ENCODE measurements at regions not wholly inside any gene's neighbourhood (a gene's known extent, or its start where the extent isn't known, plus 50 kb on each side); places are given as distances from the start of the nearest gene placed in this dataset.
"Not testable (repeated sequence)": the region's sequence is repeated elsewhere in the genome, so short reads cannot be mapped to it uniquely, and the experiment has no call there.

- no peaks in the 10 kb centered on the region for H4K20me1 ChIP-seq (ENCODE audit: insufficient read depth)
- H3K36me3 ChIP-seq (ENCODE audit: insufficient read depth, low read length): no peaks in the 10 kb centered on the region
- H3K4me3 ChIP-seq (ENCODE audit: low read length): no peak overlapping the region
- no peaks in the 10 kb centered on the region for H3K27me3 ChIP-seq (ENCODE audit: insufficient read depth, low read depth, low read length)
- H3K27ac ChIP-seq (ENCODE audit: low read length): no peak overlapping the region
- H3K79me2 ChIP-seq (replicated peaks; ENCODE audit: insufficient read depth, low read length): no peaks in the 10 kb centered on the region
- H3K4me2 ChIP-seq (ENCODE audit: low read length): no peak overlapping the region
- no peaks in the 10 kb centered on the region for H3K9me2 ChIP-seq (ENCODE audit: insufficient read depth, low read length)
- TF ChIP-seq CTCF (IDR thresholded peaks at IDR 0.05; ENCODE audit: poor library complexity, severe bottlenecking) (no peak), TAF1 (IDR thresholded peaks at IDR 0.05; ENCODE audit: low read depth) (no peak), REST (IDR thresholded peaks at IDR 0.05; ENCODE audit: borderline replicate concordance) (no peak), EP300 (conservative IDR thresholded peaks at IDR 0.05; ENCODE audit: poor library complexity, severe bottlenecking) (no peak), EZH2 (IDR thresholded peaks at IDR 0.05; ENCODE audit: borderline replicate concordance, insufficient read depth, low read length, poor library complexity, severe bottlenecking) (no peak), RAD21 (conservative IDR thresholded peaks at IDR 0.05) (no peak), POLR2AphosphoS5 (IDR thresholded peaks at IDR 0.05) (no peak)
- no peak overlapping the region for H3K9ac ChIP-seq (ENCODE audit: low read length)
- no peak overlapping the region for H2AFZ ChIP-seq (ENCODE audit: low read depth, low read length)
- no peaks in the 10 kb centered on the region for H3K9me3 ChIP-seq (ENCODE audit: low read length)
- H3F3A ChIP-seq (ENCODE audit: insufficient read depth, low read length, poor library complexity, severe bottlenecking): no peaks in the 10 kb centered on the region
Observed at GRCh38 chrX:66717926-66718325, 79.0 kb upstream of the EDA2R start.

GRCh38 chrX:66698273-66699204 is 59.7 kb upstream of the EDA2R start:
- no peaks in the 10 kb centered on the region for H3F3A ChIP-seq (ENCODE audit: insufficient read depth, low read length, poor library complexity, severe bottlenecking)
- H3K27ac ChIP-seq (ENCODE audit: low read length): no peak overlapping the region
- H3K4me3 ChIP-seq (ENCODE audit: low read length): no peak overlapping the region
- H3K9me3 ChIP-seq (ENCODE audit: low read length): no peaks in the 10 kb centered on the region
- H3K36me3 ChIP-seq (ENCODE audit: insufficient read depth, low read length): no peaks in the 10 kb centered on the region
- TF ChIP-seq TAF1 (IDR thresholded peaks at IDR 0.05; ENCODE audit: low read depth): no peak
- TF ChIP-seq CTCF (IDR thresholded peaks at IDR 0.05; ENCODE audit: poor library complexity, severe bottlenecking): no peak
- TF ChIP-seq RAD21 (conservative IDR thresholded peaks at IDR 0.05): no peak
- no peak for TF ChIP-seq EP300 (conservative IDR thresholded peaks at IDR 0.05; ENCODE audit: poor library complexity, severe bottlenecking)
- TF ChIP-seq MXI1 (conservative IDR thresholded peaks at IDR 0.05; ENCODE audit: poor library complexity, severe bottlenecking): no peak
- TF ChIP-seq SMC3 (conservative IDR thresholded peaks at IDR 0.05; ENCODE audit: poor library complexity): no peak
- no peak for TF ChIP-seq POLR2AphosphoS5 (IDR thresholded peaks at IDR 0.05)
- TF ChIP-seq REST (IDR thresholded peaks at IDR 0.05; ENCODE audit: borderline replicate concordance): no peak
- TF ChIP-seq EZH2 (IDR thresholded peaks at IDR 0.05; ENCODE audit: borderline replicate concordance, insufficient read depth, low read length, poor library complexity, severe bottlenecking): no peak
- H4K20me1 ChIP-seq (ENCODE audit: insufficient read depth): no peaks in the 10 kb centered on the region
- H2AFZ ChIP-seq (ENCODE audit: low read depth, low read length): no peak overlapping the region
- no peaks in the 10 kb centered on the region for H3K79me2 ChIP-seq (replicated peaks; ENCODE audit: insufficient read depth, low read length)
- no peaks in the 10 kb centered on the region for H3K27me3 ChIP-seq (ENCODE audit: insufficient read depth, low read depth, low read length)
- H3K4me2 ChIP-seq (ENCODE audit: low read length): no peak overlapping the region
- no peak overlapping the region for H3K9ac ChIP-seq (ENCODE audit: low read length)
- H3K9me2 ChIP-seq (ENCODE audit: insufficient read depth, low read length): no peaks in the 10 kb centered on the region

- H3K9me2 ChIP-seq (ENCODE audit: insufficient read depth, low read length); H4K20me1 ChIP-seq (ENCODE audit: insufficient read depth); H3K27me3 ChIP-seq (ENCODE audit: insufficient read depth, low read depth, low read length); H3F3A ChIP-seq (ENCODE audit: insufficient read depth, low read length, poor library complexity, severe bottlenecking); H3K4me3 ChIP-seq (ENCODE audit: low read length); H3K4me2 ChIP-seq (ENCODE audit: low read length); H3K36me3 ChIP-seq (ENCODE audit: insufficient read depth, low read length); H3K27ac ChIP-seq (ENCODE audit: low read length); H3K9ac ChIP-seq (ENCODE audit: low read length); H3K79me2 ChIP-seq (replicated peaks; ENCODE audit: insufficient read depth, low read length); H2AFZ ChIP-seq (ENCODE audit: low read depth, low read length); H3K9me3 ChIP-seq (ENCODE audit: low read length): not testable (repeated sequence)
Observed at GRCh38 chrX:66692512-66692911, 53.6 kb upstream of the EDA2R start.

Data from neural cell (in vitro differentiated cells).